ENCODE measurements at regions not wholly inside any gene's neighbourhood (a gene's known extent, or its start where the extent isn't known, plus 50 kb on each side); places are given as distances from the start of the nearest gene placed in this dataset.

DNA sequence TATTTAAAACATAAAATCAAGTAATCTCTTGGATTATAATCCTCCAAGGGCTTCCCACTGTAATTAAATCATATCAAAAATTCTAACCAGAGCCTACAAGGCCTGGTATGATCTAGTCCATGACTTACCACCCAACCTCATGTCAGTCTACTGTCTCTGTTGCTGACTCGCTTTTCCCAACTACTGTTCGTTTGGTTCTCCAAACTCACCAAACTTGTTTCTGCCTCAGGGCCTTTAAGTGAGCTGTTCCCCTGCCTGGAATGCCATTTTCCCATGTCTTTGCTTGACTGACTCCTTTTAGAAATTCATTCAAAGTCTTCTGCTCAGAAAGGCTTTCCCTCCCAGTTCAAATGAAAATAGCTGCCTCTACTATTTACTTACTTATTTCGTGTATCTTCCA is 95.9 kb downstream of the ZC3H11B start:
- TF ChIP-seq, protein P1, sequence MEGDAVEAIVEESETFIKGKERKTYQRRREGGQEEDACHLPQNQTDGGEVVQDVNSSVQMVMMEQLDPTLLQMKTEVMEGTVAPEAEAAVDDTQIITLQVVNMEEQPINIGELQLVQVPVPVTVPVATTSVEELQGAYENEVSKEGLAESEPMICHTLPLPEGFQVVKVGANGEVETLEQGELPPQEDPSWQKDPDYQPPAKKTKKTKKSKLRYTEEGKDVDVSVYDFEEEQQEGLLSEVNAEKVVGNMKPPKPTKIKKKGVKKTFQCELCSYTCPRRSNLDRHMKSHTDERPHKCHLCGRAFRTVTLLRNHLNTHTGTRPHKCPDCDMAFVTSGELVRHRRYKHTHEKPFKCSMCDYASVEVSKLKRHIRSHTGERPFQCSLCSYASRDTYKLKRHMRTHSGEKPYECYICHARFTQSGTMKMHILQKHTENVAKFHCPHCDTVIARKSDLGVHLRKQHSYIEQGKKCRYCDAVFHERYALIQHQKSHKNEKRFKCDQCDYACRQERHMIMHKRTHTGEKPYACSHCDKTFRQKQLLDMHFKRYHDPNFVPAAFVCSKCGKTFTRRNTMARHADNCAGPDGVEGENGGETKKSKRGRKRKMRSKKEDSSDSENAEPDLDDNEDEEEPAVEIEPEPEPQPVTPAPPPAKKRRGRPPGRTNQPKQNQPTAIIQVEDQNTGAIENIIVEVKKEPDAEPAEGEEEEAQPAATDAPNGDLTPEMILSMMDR (optimal IDR thresholded peaks at IDR 0.05 in 1 of 3, IDR thresholded peaks at IDR 0.05 in 1 of 3, conservative IDR thresholded peaks at IDR 0.05 in 1 of 3; ENCODE audit: extremely low read depth in 1 of 3, insufficient read depth in 2 of 3, low read length in 3 of 3), result no peak
- no peak for TF ChIP-seq EZH2 (IDR thresholded peaks at IDR 0.05; ENCODE audit: low read length)
